ENCODE measurements at regions not wholly inside any gene's neighbourhood (a gene's known extent, or its start where the extent isn't known, plus 50 kb on each side); places are given as distances from the start of the nearest gene placed in this dataset.

DNA sequence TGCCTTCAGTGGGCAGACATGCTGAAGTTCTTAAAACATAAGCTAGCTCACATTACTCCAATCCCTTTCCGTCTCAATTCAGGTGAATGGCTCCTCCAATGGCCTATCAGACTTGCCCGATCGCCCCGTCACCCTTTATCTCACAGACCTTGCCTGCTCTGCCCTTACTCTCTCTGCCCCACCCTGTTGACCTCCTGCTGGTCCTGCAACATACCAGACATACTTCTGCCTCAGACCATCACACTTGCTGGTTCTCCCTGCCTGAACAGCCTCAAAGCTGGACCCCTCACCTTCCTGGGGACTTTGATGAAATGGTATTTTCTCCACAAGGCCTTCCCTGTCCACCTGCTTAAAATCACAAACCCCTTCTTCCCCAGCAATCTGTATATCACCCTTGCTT, 340.1 kb upstream of the NR3C2 start:
- TF ChIP-seq BHLHE40 (IDR thresholded peaks at IDR 0.05; ENCODE audit: low read depth, low read length) (no peak), TP53 (CRISPR knock-in tag; IDR thresholded peaks at IDR 0.05) (no peak), RNF2 (IDR thresholded peaks at IDR 0.05; ENCODE audit: borderline replicate concordance, low read depth) (no peak), RFX5 (IDR thresholded peaks at IDR 0.05) (no peak), HEYL (CRISPR knock-in tag; IDR thresholded peaks at IDR 0.05) (no peak), HOXA7 (CRISPR knock-in tag; IDR thresholded peaks at IDR 0.05) (no peak), CBX8 (IDR thresholded peaks at IDR 0.05) (no peak), EP300 (IDR thresholded peaks at IDR 0.05) (no peak), RAD21 (conservative IDR thresholded peaks at IDR 0.05 in 1 of 2, IDR thresholded peaks at IDR 0.05 in 1 of 2) (no peak), MAFK (IDR thresholded peaks at IDR 0.05; ENCODE audit: partially characterized antibody) (no peak), SMC3 (IDR thresholded peaks at IDR 0.05) (no peak)
- TF ChIP-seq, protein P1, sequence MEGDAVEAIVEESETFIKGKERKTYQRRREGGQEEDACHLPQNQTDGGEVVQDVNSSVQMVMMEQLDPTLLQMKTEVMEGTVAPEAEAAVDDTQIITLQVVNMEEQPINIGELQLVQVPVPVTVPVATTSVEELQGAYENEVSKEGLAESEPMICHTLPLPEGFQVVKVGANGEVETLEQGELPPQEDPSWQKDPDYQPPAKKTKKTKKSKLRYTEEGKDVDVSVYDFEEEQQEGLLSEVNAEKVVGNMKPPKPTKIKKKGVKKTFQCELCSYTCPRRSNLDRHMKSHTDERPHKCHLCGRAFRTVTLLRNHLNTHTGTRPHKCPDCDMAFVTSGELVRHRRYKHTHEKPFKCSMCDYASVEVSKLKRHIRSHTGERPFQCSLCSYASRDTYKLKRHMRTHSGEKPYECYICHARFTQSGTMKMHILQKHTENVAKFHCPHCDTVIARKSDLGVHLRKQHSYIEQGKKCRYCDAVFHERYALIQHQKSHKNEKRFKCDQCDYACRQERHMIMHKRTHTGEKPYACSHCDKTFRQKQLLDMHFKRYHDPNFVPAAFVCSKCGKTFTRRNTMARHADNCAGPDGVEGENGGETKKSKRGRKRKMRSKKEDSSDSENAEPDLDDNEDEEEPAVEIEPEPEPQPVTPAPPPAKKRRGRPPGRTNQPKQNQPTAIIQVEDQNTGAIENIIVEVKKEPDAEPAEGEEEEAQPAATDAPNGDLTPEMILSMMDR (IDR thresholded peaks at IDR 0.05) = no peak
- TF ChIP-seq, protein P2, sequence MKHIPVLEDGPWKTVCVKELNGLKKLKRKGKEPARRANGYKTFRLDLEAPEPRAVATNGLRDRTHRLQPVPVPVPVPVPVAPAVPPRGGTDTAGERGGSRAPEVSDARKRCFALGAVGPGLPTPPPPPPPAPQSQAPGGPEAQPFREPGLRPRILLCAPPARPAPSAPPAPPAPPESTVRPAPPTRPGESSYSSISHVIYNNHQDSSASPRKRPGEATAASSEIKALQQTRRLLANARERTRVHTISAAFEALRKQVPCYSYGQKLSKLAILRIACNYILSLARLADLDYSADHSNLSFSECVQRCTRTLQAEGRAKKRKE (CRISPR knock-in tag; IDR thresholded peaks at IDR 0.05; ENCODE audit: low read depth) = no peak
